ENCODE measurements at regions not wholly inside any gene's neighbourhood (a gene's known extent, or its start where the extent isn't known, plus 50 kb on each side); places are given as distances from the start of the nearest gene placed in this dataset.

DNA sequence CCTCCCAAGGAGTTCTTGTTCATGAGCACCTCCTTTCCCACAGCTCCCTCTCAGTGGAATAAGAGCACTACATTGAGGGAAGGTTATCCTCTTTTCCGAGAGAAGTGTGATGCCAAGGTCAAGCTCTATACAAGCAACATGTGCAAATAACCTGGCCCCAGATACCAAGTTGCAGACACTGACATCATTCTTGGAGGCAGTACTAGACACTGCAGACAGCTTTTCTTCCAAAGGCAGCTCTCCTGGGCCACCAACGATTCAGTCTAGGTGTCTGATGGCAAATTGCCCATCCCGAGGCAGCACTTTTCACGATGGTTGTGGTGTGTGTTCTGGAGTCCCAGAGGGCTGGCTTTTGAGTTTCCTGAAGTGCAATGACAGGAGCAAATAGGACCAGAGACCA, 384.9 kb downstream of the TLL1 start:
- Histone ChIP-seq H3K36me3 (ENCODE audit: control insufficient read depth, insufficient read depth, low read length) (no peaks in the 10 kb centered on the region), H2BK120ac (ENCODE audit: low read depth, low read length) (no peak overlapping the region), H3K4ac (ENCODE audit: low read depth, low read length) (no peak overlapping the region), H2BK15ac (ENCODE audit: low read depth, low read length) (no peak overlapping the region), H3K14ac (replicated peaks; ENCODE audit: low read depth, low read length) (no peak overlapping the region), H3K23ac (ENCODE audit: low read depth, low read length) (no peak overlapping the region), H2AFZ (replicated peaks; ENCODE audit: low read length, poor library complexity) (no peak overlapping the region), H4K5ac (ENCODE audit: low read depth, low read length) (no peak overlapping the region), H3K27ac (ENCODE audit: insufficient read depth, low read length) (no peak overlapping the region), H2BK5ac (ENCODE audit: low read depth, low read length, poor library complexity, severe bottlenecking) (no peak overlapping the region), H3K18ac (ENCODE audit: low read depth, low read length) (no peak overlapping the region), H3K56ac (ENCODE audit: extremely low read depth, insufficient read depth, low read length) (no peak overlapping the region), H3K9me3 (ENCODE audit: control insufficient read depth, insufficient read depth, low read length) (peaks cover 4% of the 10 kb centered on the region; the same call in 1 of the 2 replicates), H2AK9ac (replicated peaks; ENCODE audit: low read depth, low read length, poor library complexity) (no peak overlapping the region), H2BK20ac (ENCODE audit: low read depth, low read length) (no peak overlapping the region), H3K27me3 (ENCODE audit: control insufficient read depth, insufficient read depth, low read length) (no peaks in the 10 kb centered on the region), H4K8ac (ENCODE audit: low read depth in 2 of 2, low read length in 2 of 2) (no peak overlapping the region), H3K9ac (ENCODE audit: low read depth, low read length) (no peak overlapping the region), H3K4me2 (ENCODE audit: low read depth, low read length) (no peak overlapping the region), H4K20me1 (ENCODE audit: insufficient read depth, low read length) (no peaks in the 10 kb centered on the region), H3K4me1 (ENCODE audit: control insufficient read depth, insufficient read depth, low read length) (no peaks in the 10 kb centered on the region), H4K91ac (ENCODE audit: insufficient read depth, low read depth, low read length) (no peak overlapping the region), H3K4me3 (ENCODE audit: insufficient read depth, low read depth, low read length) (no peak overlapping the region), H3K79me1 (ENCODE audit: low read depth in 1 of 2, low read length in 2 of 2) (no peaks in the 10 kb centered on the region), H2AK5ac (ENCODE audit: low read depth, low read length) (no peak overlapping the region), H3K9me1 (ENCODE audit: insufficient read depth, low read length) (no peaks in the 10 kb centered on the region)
- in situ Hi-C loops (cut with MboI; ENCODE audit: low sequenced_read_pairs) (no loop called here), dilution Hi-C loops (cut with HindIII; ENCODE audit: low sequenced_read_pairs, unreplicated experiment) (no loop called here), intact Hi-C loops (cut with micrococcal nuclease) (no loop called here)
- DNase-seq (no peak), ATAC-seq (ENCODE audit: low read depth) (no peak)
- TF ChIP-seq RFX5 (IDR thresholded peaks at IDR 0.05; ENCODE audit: low read depth, low read length) = no peak
- TF ChIP-seq, protein P1, sequence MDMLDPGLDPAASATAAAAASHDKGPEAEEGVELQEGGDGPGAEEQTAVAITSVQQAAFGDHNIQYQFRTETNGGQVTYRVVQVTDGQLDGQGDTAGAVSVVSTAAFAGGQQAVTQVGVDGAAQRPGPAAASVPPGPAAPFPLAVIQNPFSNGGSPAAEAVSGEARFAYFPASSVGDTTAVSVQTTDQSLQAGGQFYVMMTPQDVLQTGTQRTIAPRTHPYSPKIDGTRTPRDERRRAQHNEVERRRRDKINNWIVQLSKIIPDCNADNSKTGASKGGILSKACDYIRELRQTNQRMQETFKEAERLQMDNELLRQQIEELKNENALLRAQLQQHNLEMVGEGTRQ (IDR thresholded peaks at IDR 0.05; ENCODE audit: low read depth, low read length) = no peak
- TF ChIP-seq MAZ (IDR thresholded peaks at IDR 0.05; ENCODE audit: borderline replicate concordance, low read depth, low read length) = no peak
- TF ChIP-seq NFE2L2 (IDR thresholded peaks at IDR 0.05; ENCODE audit: low read depth, low read length) = no peak
- TF ChIP-seq BHLHE40 (IDR thresholded peaks at IDR 0.05; ENCODE audit: low read depth, low read length) = no peak
- no peak for TF ChIP-seq SMC3 (IDR thresholded peaks at IDR 0.05; ENCODE audit: low read depth, low read length)
- TF ChIP-seq, protein P2, sequence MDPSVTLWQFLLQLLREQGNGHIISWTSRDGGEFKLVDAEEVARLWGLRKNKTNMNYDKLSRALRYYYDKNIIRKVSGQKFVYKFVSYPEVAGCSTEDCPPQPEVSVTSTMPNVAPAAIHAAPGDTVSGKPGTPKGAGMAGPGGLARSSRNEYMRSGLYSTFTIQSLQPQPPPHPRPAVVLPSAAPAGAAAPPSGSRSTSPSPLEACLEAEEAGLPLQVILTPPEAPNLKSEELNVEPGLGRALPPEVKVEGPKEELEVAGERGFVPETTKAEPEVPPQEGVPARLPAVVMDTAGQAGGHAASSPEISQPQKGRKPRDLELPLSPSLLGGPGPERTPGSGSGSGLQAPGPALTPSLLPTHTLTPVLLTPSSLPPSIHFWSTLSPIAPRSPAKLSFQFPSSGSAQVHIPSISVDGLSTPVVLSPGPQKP (IDR thresholded peaks at IDR 0.05; ENCODE audit: borderline replicate concordance, low read depth, low read length) = no peak
- no peak for TF ChIP-seq MAFK (IDR thresholded peaks at IDR 0.05; ENCODE audit: low read depth, low read length)
- no peak for TF ChIP-seq FOS (IDR thresholded peaks at IDR 0.05; ENCODE audit: low read depth, low read length)
- TF ChIP-seq RAD21 (IDR thresholded peaks at IDR 0.05; ENCODE audit: low read length) = no peak
- no peak for TF ChIP-seq RCOR1 (IDR thresholded peaks at IDR 0.05; ENCODE audit: insufficient replicate concordance, low read length)
- TF ChIP-seq, protein P3, sequence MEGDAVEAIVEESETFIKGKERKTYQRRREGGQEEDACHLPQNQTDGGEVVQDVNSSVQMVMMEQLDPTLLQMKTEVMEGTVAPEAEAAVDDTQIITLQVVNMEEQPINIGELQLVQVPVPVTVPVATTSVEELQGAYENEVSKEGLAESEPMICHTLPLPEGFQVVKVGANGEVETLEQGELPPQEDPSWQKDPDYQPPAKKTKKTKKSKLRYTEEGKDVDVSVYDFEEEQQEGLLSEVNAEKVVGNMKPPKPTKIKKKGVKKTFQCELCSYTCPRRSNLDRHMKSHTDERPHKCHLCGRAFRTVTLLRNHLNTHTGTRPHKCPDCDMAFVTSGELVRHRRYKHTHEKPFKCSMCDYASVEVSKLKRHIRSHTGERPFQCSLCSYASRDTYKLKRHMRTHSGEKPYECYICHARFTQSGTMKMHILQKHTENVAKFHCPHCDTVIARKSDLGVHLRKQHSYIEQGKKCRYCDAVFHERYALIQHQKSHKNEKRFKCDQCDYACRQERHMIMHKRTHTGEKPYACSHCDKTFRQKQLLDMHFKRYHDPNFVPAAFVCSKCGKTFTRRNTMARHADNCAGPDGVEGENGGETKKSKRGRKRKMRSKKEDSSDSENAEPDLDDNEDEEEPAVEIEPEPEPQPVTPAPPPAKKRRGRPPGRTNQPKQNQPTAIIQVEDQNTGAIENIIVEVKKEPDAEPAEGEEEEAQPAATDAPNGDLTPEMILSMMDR (conservative IDR thresholded peaks at IDR 0.05; ENCODE audit: low read depth, low read length) = no peak
- TF ChIP-seq CHD1 (IDR thresholded peaks at IDR 0.05; ENCODE audit: low read depth, low read length) = no peak
- no peak for TF ChIP-seq POLR2A (IDR thresholded peaks at IDR 0.05; ENCODE audit: low read depth, low read length)
- no peak for TF ChIP-seq CEBPB (IDR thresholded peaks at IDR 0.05; ENCODE audit: low read depth, low read length)
- no peak for TF ChIP-seq MXI1 (IDR thresholded peaks at IDR 0.05; ENCODE audit: borderline replicate concordance, low read depth, low read length)
- no TSS peak for BruUV-seq (replicated peaks)
- 60% methylated on average over 1 of the region's 4 CpGs; no CpG with 5 or more reads in 1 of the 2 experiments for WGBS, 2 experiments (ENCODE audit: extremely low coverage in 2 of 2, insufficient read length in 1 of 2)
- ChIA-PET POLR2A (ENCODE audit: unreplicated experiment) (interaction anchor here (0.6 kb wide), 1 partner anchor 333 kb away, joined by 3 read pairs; no protein-coding TSS in a partner anchor), CTCF (no interaction called here)

All from IMR-90 (cell line).